Endothelial cell (in vitro differentiated cells): ENCODE measurements at regions not wholly inside any gene's neighbourhood (a gene's known extent, or its start where the extent isn't known, plus 50 kb on each side); places are given as distances from the start of the nearest gene placed in this dataset.
A peak's percentile ranks its signal among the peaks of the same experiment; 100 is the strongest.

Source experiments
- DNase-seq: peaks from one replicate; pipeline ENCODE4 v3.0.0; 2021; ENCODE audit warnings: low spot score
- H3K27ac Mint-ChIP-seq: one replicate; pipeline ENCODE4 v1.8.0; 2021; ENCODE audit warnings: mixed read lengths, inconsistent platforms; ENCODE audit not compliant: unreplicated experiment
- H3K27me3 Mint-ChIP-seq: one replicate; pipeline ENCODE4 v1.8.0; 2021; ENCODE audit warnings: mild to moderate bottlenecking, moderate library complexity, mixed read lengths, inconsistent platforms; ENCODE audit not compliant: unreplicated experiment
- H3K36me3 Mint-ChIP-seq: one replicate; pipeline ENCODE4 v1.8.0; 2021; ENCODE audit warnings: mild to moderate bottlenecking, low read depth, mixed read lengths, inconsistent platforms; ENCODE audit not compliant: unreplicated experiment
- H3K4me1 Mint-ChIP-seq: one replicate; pipeline ENCODE4 v1.8.0; 2021; ENCODE audit warnings: mild to moderate bottlenecking, mixed read lengths, inconsistent platforms; ENCODE audit not compliant: unreplicated experiment
- H3K4me3 Mint-ChIP-seq: one replicate; pipeline ENCODE4 v1.8.0; 2021; ENCODE audit warnings: mild to moderate bottlenecking, mixed read lengths, inconsistent platforms; ENCODE audit not compliant: unreplicated experiment
- H3K9me3 Mint-ChIP-seq: one replicate; pipeline ENCODE4 v1.8.0; 2021; ENCODE audit warnings: mixed read lengths, inconsistent platforms; ENCODE audit not compliant: unreplicated experiment
- TF ChIP-seq, protein P1 (sequence below): fragments of 200-600 bp; sonication (generic); IDR thresholded peaks from one replicate; pipeline ENCODE4 v1.5.0; 2021; ENCODE audit warnings: antibody characterized with exemption; ENCODE audit not compliant: unreplicated experiment

DNA sequence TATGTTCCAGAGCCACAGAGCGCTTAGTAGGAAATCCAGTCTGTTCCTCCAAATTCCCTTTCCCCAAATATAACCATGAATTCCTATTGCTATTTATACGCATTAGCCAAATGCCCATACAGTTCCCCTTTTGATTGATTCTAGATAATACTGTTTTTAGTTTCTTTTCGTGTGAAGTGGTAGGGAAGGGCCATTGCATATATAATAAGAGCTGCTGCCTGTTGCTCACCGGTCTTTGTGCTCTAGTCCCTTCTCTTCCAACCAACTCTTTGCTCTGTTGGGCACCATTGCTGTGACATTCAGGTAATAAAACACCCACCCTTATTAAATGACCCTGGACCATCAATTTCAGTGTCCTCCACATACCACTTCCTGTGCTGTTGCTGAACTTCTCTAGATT is 379.9 kb upstream of the KCNMB2 start:
- no peak overlapping the region for H3K4me3 Mint-ChIP-seq
- no peaks in the 10 kb centered on the region for H3K36me3 Mint-ChIP-seq
- H3K27ac Mint-ChIP-seq: no peak overlapping the region
- H3K9me3 Mint-ChIP-seq: no peaks in the 10 kb centered on the region
- peaks cover 3% of the 10 kb centered on the region for H3K27me3 Mint-ChIP-seq
- DNase-seq: no peak
- TF ChIP-seq, protein P1, sequence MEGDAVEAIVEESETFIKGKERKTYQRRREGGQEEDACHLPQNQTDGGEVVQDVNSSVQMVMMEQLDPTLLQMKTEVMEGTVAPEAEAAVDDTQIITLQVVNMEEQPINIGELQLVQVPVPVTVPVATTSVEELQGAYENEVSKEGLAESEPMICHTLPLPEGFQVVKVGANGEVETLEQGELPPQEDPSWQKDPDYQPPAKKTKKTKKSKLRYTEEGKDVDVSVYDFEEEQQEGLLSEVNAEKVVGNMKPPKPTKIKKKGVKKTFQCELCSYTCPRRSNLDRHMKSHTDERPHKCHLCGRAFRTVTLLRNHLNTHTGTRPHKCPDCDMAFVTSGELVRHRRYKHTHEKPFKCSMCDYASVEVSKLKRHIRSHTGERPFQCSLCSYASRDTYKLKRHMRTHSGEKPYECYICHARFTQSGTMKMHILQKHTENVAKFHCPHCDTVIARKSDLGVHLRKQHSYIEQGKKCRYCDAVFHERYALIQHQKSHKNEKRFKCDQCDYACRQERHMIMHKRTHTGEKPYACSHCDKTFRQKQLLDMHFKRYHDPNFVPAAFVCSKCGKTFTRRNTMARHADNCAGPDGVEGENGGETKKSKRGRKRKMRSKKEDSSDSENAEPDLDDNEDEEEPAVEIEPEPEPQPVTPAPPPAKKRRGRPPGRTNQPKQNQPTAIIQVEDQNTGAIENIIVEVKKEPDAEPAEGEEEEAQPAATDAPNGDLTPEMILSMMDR: no peak
- peaks cover 23% of the 10 kb centered on the region for H3K4me1 Mint-ChIP-seq

DNA sequence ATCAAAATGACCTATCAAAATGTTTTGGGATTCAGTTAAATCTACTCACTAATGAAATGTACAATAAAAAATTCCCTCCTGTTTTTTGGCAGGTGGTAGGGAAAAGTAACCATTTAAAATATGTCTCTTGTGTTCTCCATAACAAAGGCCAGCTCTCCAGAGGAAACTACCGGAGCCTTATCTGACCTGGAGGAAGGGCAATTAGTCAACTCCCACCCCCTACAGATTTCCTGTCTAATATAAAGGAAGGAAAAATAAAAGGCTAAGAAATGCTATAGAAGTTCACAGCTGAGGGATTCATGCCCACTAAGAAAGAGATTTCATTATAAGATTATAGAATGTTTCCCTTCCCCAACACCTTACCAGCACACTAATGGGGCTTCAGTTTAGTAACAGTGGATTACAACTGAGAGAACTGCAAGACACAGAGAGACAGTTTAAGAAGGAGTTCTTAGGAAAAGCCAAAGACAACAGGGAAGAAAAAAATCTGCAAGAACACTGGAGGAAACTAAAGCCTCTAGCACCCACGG is 376.5 kb upstream of the KCNMB2 start:
- peaks cover 18% of the 10 kb centered on the region for H3K4me1 Mint-ChIP-seq
- no peaks in the 10 kb centered on the region for H3K9me3 Mint-ChIP-seq
- no peak for DNase-seq
- peak overlapping the region; percentile 94 for H3K27ac Mint-ChIP-seq
- no peak overlapping the region for H3K4me3 Mint-ChIP-seq
- TF ChIP-seq, protein P1: no peak
- no peaks in the 10 kb centered on the region for H3K36me3 Mint-ChIP-seq
- peaks cover 3% of the 10 kb centered on the region for H3K27me3 Mint-ChIP-seq

DNA sequence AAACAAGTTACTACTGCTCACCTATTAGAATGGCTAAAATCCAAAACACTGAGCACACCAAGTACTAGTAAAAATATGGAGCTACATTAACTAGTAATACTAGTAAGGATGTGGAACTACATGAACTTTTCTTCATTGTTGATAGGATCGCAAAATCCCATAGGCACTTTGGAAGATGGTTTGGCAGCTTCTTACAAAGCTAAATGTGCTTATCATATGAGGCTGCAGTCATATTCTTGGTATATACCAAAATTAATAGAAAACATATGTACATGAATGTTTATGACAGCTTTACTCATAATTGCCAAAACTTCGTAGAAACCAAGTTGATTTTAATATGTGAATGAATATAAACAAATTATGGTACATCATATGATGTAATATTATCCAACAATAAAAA is 366.8 kb upstream of the KCNMB2 start:
- no peaks in the 10 kb centered on the region for H3K9me3 Mint-ChIP-seq
- TF ChIP-seq, protein P1: no peak
- no peaks in the 10 kb centered on the region for H3K27me3 Mint-ChIP-seq
- no peaks in the 10 kb centered on the region for H3K4me1 Mint-ChIP-seq
- DNase-seq: no peak
- no peak overlapping the region for H3K4me3 Mint-ChIP-seq
- H3K27ac Mint-ChIP-seq: no peak overlapping the region
- H3K36me3 Mint-ChIP-seq: no peaks in the 10 kb centered on the region

DNA sequence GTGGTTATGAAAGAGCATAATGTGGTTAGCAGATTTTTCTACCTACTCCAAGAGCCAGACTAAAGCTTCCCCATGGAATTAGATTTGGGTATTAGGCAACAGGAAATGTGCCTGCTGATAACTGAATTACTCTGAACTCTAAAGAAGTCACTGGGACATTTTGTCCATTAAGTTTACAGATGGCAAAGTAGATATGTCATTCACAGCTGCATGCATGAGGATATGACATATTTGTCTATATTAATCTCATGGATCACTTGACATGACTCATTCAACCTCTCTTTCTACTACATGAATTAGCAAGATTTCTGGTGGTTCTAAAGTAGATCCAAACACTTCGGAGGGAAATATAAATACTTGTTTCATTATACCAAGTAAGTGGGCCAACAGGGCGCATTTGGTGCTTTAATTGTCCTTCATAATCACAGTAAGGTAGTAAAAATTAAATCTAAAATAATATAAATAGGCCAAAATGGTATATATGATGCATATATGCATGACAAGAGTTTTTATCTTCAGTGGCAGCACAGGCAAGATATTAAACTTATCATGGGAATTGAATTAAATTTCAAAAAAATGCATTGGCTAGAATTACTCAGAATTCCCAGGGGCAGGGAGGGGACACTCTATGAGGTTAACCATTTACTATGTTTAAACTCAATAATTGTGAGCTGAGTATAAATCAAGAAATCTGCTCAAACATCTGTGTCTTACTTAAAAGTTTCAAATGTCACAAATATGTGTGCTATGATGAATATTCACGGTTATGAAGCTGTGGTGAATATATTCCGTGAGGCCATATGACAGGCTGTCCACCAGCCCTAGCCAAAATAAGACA is 365.3 kb upstream of the KCNMB2 start:
- no peak for DNase-seq
- TF ChIP-seq, protein P1: no peak
- no peaks in the 10 kb centered on the region for H3K9me3 Mint-ChIP-seq
- no peak overlapping the region for H3K4me3 Mint-ChIP-seq
- no peak overlapping the region for H3K27ac Mint-ChIP-seq
- no peaks in the 10 kb centered on the region for H3K27me3 Mint-ChIP-seq
- no peaks in the 10 kb centered on the region for H3K4me1 Mint-ChIP-seq
- H3K36me3 Mint-ChIP-seq: no peaks in the 10 kb centered on the region

DNA sequence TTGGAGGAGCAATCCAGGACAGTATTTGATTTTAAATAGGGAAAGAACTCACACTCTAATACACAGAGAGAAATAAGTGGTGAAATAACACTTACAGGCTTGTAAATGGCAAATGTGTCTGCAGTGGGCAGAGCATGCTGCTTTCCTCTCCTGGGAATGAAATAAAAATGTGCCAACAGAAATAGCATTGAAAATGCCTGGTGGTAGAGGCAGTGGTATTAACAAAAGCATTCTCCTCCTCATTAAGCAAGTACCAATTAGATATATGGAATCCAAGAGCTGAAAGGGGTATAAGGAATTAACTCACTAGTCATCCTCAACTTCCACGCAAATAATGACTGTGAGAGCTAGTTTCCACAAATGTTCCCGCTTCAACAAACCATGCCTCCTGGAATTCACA is 364.1 kb upstream of the KCNMB2 start:
- Mint-ChIP-seq H3K36me3 (no peaks in the 10 kb centered on the region), H3K4me1 (no peaks in the 10 kb centered on the region), H3K9me3 (no peaks in the 10 kb centered on the region), H3K27ac (no peak overlapping the region), H3K4me3 (no peak overlapping the region), H3K27me3 (no peaks in the 10 kb centered on the region)
- no peak for DNase-seq
- TF ChIP-seq, protein P1: no peak
